ENCODE measurements at regions not wholly inside any gene's neighbourhood (a gene's known extent, or its start where the extent isn't known, plus 50 kb on each side); places are given as distances from the start of the nearest gene placed in this dataset.
A peak's percentile ranks its signal among the peaks of the same experiment; 100 is the strongest.

- Histone ChIP-seq H3K4me3 (ENCODE audit: low read depth, low read length) (no peak overlapping the region), H3K9me3 (ENCODE audit: control insufficient read depth, insufficient read depth, low read depth, low read length) (no peaks in the 10 kb centered on the region), H3K27ac (ENCODE audit: extremely low read depth, low read depth, low read length) (no peak overlapping the region), H3K4me1 (ENCODE audit: control insufficient read depth, insufficient read depth, low read length) (no peaks in the 10 kb centered on the region), H3K36me3 (ENCODE audit: control insufficient read depth in 2 of 2, insufficient read depth in 1 of 2, low read length in 2 of 2) (no peaks in the 10 kb centered on the region)
- TF ChIP-seq ZNF624 (tag by site-specific recombination; IDR thresholded peaks at IDR 0.05) = no peak
- no peak for TF ChIP-seq ZNF670 (tag by site-specific recombination; IDR thresholded peaks at IDR 0.05; ENCODE audit: low read depth)
- peak; percentile 99 for TF ChIP-seq SETDB1 (IDR thresholded peaks at IDR 0.05; ENCODE audit: insufficient read length, low read length)
- TF ChIP-seq TRIM28 (IDR thresholded peaks at IDR 0.05; ENCODE audit: borderline replicate concordance, low read length) = peak; percentile 86; the same call in 1 of the 2 replicates
- ChIA-PET CTCF (interaction anchor here (0.7 kb wide), 1 partner anchor 10 kb away, joined by 3 read pairs; no protein-coding TSS in a partner anchor), POLR2A (no interaction called here)
These were observed 791.6 kb downstream of the TRIML1 start for GRCh38 chr4:188930822-188931221.

DNA sequence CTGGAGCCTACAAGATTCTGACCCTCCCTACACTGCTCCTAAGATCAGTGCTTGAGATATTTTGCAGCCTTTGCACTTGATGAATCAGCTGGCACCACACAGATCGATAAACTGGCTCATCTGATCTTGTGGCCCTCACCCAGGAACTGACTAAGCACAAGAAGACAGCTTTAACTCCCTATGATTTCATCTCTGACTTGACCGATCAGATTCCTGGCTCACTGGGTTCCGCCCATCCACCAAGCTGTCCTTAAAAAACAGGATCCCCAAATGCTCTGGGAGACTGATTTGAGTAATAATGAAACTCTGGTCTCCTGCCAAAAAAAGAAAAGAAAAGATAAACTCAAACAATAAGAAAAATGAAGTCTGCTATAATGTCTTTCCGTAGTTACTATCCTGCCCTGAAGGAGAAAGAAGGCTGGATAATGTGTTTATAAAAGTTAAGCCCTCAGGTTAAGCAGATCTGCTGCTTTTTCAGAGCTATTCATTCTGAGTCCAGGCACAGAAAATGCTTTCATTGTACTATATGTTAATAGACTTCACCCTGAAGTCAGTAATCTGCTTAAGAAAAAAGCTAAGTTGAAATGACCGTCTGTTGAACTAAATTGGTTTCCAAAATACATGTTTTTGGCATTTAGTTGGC lies 795.2 kb downstream of the TRIML1 start:
- no peak for TF ChIP-seq ZNF157 (tag by site-specific recombination; IDR thresholded peaks at IDR 0.05)
- TF ChIP-seq, protein P1, sequence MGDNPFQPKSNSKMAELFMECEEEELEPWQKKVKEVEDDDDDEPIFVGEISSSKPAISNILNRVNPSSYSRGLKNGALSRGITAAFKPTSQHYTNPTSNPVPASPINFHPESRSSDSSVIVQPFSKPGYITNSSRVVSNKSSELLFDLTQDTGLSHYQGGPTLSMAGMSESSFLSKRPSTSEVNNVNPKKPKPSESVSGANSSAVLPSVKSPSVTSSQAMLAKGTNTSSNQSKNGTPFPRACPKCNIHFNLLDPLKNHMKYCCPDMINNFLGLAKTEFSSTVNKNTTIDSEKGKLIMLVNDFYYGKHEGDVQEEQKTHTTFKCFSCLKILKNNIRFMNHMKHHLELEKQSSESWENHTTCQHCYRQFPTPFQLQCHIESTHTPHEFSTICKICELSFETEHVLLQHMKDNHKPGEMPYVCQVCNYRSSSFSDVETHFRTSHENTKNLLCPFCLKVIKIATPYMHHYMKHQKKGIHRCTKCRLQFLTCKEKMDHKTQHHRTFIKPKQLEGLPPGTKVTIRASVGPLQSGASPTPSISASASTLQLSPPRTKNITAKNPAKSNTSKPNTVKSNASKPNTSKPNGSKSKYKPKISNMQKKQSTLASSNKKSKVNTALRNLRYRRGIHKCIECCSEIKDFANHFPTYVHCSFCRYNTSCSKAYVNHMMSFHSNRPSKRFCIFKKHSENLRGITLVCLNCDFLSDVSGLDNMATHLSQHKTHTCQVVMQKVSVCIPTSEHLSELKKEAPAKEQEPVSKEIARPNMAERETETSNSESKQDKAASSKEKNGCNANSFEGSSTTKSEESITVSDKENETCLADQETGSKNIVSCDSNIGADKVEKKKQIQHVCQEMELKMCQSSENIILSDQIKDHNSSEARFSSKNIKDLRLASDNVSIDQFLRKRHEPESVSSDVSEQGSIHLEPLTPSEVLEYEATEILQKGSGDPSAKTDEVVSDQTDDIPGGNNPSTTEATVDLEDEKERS (tag by site-specific recombination; IDR thresholded peaks at IDR 0.05) = no peak
- no peak for TF ChIP-seq ZSCAN30 (tag by site-specific recombination; IDR thresholded peaks at IDR 0.05)
- TF ChIP-seq TCF7L2 (IDR thresholded peaks at IDR 0.05; ENCODE audit: borderline replicate concordance, low read depth, low read length) = no peak
- no peak for TF ChIP-seq ZNF335 (tag by site-specific recombination; conservative IDR thresholded peaks at IDR 0.05)
- no peak for TF ChIP-seq RBAK (tag by site-specific recombination; IDR thresholded peaks at IDR 0.05)
- TF ChIP-seq, protein P2, sequence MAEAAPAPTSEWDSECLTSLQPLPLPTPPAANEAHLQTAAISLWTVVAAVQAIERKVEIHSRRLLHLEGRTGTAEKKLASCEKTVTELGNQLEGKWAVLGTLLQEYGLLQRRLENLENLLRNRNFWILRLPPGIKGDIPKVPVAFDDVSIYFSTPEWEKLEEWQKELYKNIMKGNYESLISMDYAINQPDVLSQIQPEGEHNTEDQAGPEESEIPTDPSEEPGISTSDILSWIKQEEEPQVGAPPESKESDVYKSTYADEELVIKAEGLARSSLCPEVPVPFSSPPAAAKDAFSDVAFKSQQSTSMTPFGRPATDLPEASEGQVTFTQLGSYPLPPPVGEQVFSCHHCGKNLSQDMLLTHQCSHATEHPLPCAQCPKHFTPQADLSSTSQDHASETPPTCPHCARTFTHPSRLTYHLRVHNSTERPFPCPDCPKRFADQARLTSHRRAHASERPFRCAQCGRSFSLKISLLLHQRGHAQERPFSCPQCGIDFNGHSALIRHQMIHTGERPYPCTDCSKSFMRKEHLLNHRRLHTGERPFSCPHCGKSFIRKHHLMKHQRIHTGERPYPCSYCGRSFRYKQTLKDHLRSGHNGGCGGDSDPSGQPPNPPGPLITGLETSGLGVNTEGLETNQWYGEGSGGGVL (tag by site-specific recombination; IDR thresholded peaks at IDR 0.05) = no peak
- TF ChIP-seq ZNF677 (tag by site-specific recombination; IDR thresholded peaks at IDR 0.05) = no peak
- TF ChIP-seq ZNF121 (tag by site-specific recombination; IDR thresholded peaks at IDR 0.05) = no peak
- TF ChIP-seq ZNF202 (tag by site-specific recombination; IDR thresholded peaks at IDR 0.05; ENCODE audit: borderline replicate concordance) = no peak
- no peak for TF ChIP-seq ZNF19 (tag by site-specific recombination; IDR thresholded peaks at IDR 0.05; ENCODE audit: low read depth)
- TF ChIP-seq ZNF2 (tag by site-specific recombination; IDR thresholded peaks at IDR 0.05) = no peak
- no peak for TF ChIP-seq ZBTB10 (tag by site-specific recombination; IDR thresholded peaks at IDR 0.05)
- TF ChIP-seq ZBTB1 (tag by site-specific recombination; IDR thresholded peaks at IDR 0.05) = no peak
- no peak for TF ChIP-seq ZNF654 (tag by site-specific recombination; IDR thresholded peaks at IDR 0.05; ENCODE audit: low read depth)
- TF ChIP-seq ZNF133 (tag by site-specific recombination; IDR thresholded peaks at IDR 0.05) = no peak
- no peak for TF ChIP-seq ZFP37 (tag by site-specific recombination; IDR thresholded peaks at IDR 0.05)
- TF ChIP-seq AEBP2 (tag by site-specific recombination; IDR thresholded peaks at IDR 0.05; ENCODE audit: borderline replicate concordance) = no peak
- TF ChIP-seq ZBTB21 (tag by site-specific recombination; IDR thresholded peaks at IDR 0.05) = no peak
- no peak for TF ChIP-seq GLI2 (tag by site-specific recombination; IDR thresholded peaks at IDR 0.05; ENCODE audit: borderline replicate concordance, low read depth)
- POLR2A ChIA-PET = no interaction called here
- H3K4me1 ChIP-seq (ENCODE audit: control insufficient read depth, insufficient read depth, low read length) = no peaks in the 10 kb centered on the region
- no peaks in the 10 kb centered on the region for H3K9me3 ChIP-seq (ENCODE audit: control insufficient read depth, insufficient read depth, low read depth, low read length)
- no peak overlapping the region for H3K4me3 ChIP-seq (ENCODE audit: low read depth, low read length)
- CTCF ChIA-PET = interaction anchor here (0.6 kb wide), 1 partner anchor 137 kb away, joined by 3 read pairs; no protein-coding TSS in a partner anchor
- H3K36me3 ChIP-seq (ENCODE audit: control insufficient read depth in 2 of 2, insufficient read depth in 1 of 2, low read length in 2 of 2) = no peaks in the 10 kb centered on the region
- no peak overlapping the region for H3K27ac ChIP-seq (ENCODE audit: extremely low read depth, low read depth, low read length)
